ENCODE measurements at regions not wholly inside any gene's neighbourhood (a gene's known extent, or its start where the extent isn't known, plus 50 kb on each side); places are given as distances from the start of the nearest gene placed in this dataset.
"Not testable (repeated sequence)": the region's sequence is repeated elsewhere in the genome, so short reads cannot be mapped to it uniquely, and the experiment has no call there.

DNA sequence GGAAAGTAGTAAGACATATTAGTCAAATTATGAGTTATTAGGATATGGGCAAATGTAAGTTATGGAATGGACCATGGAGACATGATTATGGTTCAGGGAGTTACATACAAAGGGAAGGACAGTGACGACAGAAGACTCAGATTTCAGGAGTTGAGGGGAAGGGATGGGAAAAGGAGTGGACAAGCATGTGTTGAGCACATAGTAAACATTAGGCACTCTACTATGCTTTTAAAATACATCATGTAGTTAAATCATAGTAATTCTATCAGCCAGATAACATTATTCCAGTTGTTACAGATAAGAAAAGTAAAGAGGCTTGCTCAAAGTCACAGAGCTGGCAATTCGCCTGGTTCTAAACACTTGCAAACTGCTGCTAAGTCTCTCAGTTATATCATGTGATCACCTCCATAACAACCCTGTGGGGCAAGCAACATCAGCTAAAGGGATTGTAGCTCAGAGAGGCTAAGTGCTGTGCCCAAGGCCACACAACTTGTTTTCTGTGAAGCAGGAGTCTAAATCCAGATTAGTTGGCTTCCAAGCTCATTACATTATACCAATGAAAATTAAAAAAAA, 115.2 kb upstream of the MDFIC start:
- DNase-seq (ENCODE audit: low read depth): no peak

DNA sequence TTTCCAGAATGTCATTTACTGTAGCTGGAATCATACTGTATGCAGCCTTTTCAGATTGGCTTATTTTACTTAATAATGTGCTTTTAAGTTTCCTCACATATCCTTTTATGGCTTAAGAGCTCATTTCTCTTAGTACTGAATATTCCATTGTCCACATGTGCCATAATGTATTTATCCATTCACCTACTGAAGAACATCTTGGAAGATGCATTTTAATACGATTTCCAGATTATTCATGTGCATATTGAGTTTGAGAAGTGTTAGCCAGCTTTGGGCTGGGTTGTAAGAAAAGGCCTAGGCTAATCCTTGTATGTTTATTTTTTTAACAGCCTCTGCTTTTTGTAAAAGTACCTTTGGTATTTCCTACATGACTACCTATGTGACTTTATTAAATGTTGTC, 109.3 kb upstream of the MDFIC start:
- DNase-seq (ENCODE audit: low read depth): no peak

DNA sequence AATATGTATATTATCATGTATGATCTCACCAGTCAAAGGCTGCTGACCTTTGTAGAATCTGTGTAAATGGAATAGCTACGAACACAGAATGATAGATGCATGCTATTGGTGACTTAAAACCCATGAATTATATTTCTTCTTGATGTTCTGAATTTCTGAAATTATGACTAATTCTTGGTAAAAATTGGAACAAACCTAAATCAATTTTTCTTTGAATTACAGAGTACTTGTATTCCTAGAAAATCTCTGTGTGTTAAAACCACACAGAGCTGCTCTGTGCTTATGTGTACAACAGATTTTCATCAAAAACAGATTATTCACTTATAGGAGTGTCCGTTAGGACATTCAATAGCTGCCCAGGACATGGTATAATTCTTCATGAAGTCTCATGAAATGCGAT, 108.3 kb upstream of the MDFIC start:
- no peak for DNase-seq (ENCODE audit: low read depth)

DNA sequence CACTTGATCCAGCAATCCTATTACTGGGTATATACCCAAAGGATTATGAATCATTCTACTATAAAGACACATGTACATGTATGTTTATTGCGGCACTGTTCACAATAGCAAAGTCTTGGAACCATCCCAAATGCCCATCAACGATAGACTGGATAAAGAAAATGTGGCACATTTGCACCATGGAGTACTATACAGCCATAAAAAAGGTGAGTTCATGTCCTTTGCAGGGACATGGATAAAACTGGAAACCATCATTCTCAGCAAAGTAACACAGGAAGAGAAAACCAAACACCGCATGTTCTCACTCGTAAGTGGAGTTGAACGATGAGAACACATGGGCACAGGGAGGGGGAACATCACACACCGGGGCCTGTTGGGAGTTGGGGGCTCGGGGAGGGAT, 104.9 kb upstream of the MDFIC start:
- DNase-seq (ENCODE audit: low read depth): not testable (repeated sequence)

DNA sequence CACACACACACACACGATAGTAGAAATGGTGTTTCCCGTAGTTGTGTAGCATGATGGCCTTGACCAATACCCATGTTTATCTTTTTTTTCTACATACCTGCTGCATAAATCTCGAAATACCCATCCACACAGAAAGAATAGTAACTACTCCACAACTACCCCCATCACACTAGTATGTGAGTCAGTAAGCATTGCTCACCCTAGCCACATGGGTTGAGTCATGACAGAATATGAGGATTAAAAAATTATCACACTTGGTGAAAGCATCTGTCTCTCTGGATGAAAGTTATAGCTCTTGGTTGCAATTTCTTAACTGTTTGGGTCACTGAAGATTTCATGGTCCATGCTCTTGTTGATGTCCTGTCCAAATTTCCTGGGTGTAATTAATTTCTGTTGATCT, 103.4 kb upstream of the MDFIC start:
- DNase-seq (ENCODE audit: low read depth): no peak

DNA sequence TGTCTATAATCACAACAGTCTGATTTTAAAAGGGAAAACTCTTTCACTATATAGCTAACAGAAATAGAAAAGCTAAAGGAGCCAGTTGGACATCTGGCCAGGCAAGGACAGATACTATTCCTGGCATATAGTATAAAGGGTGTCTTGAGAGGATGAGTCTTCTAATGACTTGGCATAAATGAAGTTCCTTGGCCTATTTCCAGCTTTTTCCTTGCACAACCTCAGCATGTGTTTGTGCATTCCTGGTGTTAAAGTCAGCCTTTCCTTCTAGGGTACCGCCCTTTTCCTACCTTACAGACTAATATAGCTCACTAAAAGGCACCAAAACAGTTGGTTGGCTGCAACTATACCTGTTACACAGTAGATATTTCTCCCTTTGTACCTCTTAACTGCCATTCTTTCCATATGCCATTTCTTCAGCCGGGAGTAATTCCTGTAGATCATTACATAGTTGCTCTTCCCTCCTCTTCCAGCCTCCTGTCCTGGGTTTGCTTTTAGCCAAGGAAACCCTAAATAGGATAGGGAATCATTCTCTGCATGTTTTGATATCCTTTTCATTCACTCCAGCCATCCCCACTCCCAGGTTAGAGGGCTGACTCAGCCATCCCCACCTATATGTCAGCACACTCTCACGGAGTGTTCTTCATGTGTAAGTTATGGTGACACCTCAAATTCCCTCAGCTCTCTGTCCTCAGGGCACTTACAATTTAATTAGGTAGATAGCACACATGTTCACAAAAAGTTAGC, 102.1 kb upstream of the MDFIC start:
- peak; percentile 87 for DNase-seq (ENCODE audit: low read depth)

DNA sequence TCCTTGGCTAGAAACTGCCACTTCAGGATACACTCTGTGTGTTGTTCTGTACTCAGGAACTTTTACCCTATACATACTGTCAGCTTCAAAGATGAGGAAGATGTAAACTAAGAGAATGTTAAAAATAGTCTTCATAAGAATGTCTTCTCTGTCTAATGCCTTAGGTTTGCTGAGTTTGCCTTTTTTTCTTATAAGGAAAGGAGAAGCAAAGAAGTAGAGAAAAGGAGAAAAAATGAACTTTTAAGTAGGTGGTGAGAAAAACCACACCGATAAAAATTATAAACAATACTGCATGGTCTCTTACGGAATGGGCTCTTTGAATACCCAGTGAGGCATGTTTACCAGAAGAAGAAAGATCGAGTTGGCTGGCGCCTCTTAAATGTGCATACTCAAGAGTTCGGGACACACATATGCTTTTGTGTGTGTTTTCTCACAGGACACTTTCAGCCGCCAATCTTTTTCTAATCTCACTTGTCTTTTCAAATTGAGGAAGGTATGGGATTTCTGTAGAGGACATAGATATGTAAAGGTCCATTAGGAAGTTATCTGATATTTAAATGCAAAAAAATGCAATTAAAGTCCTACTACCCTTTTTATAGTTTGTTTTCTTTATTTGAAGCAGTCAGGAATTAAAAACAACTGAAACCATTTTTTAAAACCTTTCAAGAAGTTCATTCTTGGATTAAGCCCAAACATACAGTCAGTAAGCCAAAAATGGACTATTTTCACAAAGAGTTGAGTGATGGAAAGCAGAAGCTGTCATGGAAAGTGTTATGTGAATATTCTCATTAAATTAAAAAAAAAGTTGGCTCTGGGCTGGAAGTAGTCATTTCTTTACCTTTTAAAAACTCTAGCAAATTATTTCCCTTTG, 100.6 kb upstream of the MDFIC start:
- DNase-seq (ENCODE audit: low read depth): no peak

DNA sequence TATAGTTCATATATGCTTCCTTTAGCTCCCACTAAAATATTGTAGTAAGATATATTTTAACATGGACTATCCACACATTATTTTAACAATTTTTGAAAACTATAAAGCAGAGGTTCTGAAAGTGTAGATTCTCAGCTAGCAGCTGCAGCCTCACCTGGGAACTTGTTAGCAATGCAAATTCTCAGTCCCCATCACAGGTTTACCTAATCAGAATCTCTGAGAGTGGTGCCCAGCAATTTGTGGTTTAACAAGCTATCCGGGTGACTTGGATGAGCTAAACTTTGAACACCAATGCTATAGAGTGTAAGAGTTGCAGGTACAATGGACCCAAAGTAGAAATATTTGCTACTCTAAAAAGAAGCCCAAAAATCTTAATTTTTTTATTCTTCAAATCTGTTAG, 99.8 kb upstream of the MDFIC start:
- no peak for DNase-seq (ENCODE audit: low read depth)

DNA sequence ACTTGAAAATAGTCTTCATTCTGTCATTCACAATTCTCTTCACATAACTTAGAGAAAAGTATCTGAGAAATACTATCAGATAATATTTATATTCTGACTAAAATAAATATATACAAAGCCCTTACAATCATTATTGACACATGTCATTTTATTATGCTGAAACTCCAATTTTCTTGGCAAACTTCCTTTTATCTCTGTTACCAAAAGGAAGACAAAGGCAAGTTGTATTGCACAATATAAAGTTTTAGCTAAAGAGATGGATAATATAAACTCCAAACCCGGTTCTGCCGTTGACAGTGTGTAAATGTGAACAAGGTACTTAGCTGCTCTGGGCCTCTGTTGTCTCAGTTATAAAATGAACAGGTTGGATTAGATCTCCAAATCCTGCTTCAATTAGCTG, 99.0 kb upstream of the MDFIC start:
- DNase-seq (ENCODE audit: low read depth): no peak

DNA sequence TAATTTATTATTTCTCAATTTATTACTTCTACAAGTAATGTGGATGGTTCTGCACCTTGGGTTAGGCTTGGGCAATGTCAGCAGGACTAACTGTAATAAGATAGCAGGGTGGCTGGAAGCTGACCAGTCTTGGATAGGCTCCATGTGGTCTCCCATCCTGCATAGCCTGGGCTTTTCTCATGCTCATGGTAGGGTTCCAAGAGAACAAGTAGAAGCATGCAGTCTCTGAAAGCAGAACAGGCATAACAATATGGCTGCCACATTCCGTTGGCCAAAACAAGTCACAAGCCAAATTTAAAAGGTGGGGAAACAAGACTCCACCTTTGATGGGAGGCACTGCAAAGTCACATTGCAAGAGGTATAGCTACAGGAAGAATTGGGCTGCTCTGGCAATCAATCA, 98.6 kb upstream of the MDFIC start:
- no peak for DNase-seq (ENCODE audit: low read depth)

DNA sequence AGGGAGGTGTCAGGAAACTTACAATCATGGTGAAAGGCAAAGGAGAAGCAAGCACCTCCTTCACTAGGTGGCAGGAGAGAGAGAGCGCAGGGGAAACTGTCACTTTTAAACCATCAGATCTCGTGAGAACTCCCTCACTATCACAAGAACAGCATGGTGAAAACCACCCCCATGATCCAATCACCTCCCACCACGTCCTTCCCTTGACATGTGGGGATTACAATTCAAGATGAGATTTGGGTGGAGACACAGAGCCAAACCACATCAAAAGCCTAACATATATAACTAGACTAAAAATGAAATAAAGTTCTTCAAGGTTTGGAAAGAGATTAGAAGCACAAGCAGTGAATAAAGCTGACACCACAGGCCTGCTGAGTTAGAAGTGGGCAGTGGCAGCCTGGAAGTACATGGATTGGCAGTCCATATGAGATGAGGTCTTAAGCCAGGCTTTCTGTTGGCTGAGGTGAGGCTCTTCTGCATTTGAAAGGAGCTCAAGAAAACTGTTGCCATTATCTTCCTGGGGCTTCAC, 96.4 kb upstream of the MDFIC start:
- DNase-seq (ENCODE audit: low read depth): no peak

DNA sequence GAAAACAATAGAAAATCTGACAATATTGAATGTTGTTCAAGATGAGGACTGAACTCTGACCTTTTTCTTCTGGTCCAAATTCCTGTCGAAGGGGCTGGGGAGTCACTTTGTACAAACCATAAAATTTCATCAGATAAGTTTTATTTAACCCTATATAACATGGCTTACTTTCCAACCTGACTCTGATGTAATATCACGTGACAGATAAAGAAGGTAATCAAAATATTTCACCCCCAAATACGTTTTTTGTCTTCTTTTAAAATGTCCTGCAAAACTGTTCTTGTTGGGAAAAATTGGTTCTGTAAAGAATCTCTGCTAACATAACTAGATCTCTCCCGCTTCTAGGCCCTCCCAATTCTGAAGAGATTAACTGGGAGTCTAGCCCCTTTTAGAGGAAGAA, 90.9 kb upstream of the MDFIC start:
- DNase-seq (ENCODE audit: low read depth): no peak

DNA sequence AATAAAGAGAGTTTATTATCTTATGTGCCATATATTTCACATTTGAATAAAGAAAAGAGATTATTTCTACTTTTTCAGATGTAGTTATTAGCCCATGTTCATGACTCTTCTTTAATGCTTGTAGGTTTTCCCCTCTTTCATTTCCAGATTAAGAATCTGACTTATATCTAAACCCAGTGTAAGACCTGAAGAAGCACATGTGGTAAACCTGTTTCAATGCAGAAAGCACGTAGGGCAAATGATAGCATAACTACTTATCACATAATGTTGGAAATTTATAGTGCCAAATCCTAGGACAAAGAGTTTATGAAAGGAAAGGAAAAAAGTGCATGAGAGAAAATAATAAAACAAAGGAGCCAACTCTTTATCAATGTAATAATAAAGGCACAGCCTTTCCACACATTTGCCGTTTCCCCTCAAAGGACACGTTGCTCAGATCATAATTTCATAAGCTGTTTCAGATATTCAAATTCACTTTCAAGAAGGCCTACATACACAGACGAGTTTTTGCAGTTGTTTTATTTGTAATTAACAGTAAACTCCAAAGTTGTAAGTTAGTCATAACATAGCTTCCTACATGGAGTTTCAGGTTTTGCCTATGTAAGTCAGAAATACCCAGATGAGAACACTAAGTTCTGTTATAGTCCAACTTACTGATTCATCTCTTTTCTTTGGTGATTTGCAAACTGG, 88.8 kb upstream of the MDFIC start:
- DNase-seq (ENCODE audit: low read depth): no peak

DNA sequence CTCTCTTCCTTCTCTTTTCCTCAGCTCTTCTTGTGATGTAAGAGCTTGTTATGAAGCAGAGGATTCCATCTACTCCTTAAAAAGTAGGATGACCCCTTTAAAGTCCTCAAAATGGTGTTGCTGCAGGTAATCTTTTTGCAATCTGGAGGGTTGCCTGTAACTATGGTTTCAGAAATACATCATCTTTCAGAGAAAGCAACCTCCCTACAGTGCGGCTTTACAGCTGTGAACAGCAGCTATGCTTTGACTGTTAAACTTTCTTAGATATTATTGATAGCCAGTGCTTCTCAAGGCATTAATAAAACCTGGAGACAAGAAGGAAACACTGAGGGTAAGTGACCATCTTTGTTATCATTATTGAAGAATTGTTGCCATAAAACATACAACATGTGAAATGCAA, 86.6 kb upstream of the MDFIC start:
- DNase-seq (ENCODE audit: low read depth): no peak

DNA sequence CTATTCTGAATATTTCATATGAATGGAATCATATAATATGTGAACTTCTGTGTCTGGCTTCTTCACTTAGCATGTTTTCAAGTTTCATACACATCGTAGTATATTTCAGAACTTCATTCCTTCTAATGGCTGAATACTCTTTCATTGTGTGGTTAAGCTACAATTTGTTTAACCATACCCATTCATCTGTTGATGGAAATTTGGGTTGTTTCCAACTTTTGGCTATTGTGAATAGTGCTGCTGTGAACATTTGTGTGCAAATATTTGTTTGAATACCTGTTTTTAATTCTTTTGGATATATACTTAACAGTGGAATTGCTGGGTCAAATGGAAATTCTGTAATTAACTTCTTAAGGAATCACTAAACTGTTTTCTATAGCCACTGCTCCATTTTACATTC, 86.0 kb upstream of the MDFIC start:
- DNase-seq (ENCODE audit: low read depth): no peak

DNA sequence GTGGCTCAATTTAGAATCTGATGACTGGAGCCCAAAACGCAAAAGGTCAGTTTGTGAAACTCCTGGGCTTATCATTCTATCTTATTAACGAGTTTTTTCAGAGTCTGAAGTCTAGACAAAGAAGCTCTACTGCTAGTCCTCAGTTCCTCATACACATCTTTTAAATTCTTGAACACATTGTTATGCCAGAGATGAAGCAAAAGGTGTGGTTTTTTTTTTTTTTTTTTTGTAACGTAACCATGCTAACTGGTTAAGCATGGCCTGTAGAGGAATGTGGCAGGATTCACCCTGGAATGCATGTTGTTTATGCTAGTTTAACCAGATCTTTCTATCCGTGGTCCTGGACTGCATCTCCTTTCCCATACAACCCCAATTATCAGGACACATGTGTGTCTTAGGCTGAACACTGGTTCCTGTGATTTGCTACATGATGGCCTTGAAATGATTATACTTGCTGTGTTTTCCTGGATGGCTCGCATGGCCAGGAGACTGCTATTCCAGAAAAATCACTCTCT, 79.3 kb upstream of the MDFIC start:
- no peak for DNase-seq (ENCODE audit: low read depth)

DNA sequence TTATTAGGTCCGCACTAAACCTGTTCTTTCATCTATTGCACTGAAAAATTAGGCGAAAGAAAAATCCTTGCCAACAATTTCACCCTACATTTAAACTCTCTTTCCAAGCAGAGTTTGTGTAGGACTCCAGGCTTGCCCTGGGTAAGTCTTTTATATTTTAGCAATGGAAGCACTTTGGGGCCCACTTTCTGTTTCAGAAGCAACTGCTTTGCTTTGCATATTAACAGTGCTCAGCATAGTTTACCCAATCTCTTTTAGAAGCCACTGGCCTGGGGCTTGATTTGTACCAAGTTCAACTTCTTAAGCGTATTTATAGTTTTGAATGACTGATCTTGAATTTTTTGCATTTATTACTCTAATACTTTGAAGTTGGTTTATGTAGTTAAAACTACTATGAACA, 78.8 kb upstream of the MDFIC start:
- DNase-seq (ENCODE audit: low read depth): no peak

DNA sequence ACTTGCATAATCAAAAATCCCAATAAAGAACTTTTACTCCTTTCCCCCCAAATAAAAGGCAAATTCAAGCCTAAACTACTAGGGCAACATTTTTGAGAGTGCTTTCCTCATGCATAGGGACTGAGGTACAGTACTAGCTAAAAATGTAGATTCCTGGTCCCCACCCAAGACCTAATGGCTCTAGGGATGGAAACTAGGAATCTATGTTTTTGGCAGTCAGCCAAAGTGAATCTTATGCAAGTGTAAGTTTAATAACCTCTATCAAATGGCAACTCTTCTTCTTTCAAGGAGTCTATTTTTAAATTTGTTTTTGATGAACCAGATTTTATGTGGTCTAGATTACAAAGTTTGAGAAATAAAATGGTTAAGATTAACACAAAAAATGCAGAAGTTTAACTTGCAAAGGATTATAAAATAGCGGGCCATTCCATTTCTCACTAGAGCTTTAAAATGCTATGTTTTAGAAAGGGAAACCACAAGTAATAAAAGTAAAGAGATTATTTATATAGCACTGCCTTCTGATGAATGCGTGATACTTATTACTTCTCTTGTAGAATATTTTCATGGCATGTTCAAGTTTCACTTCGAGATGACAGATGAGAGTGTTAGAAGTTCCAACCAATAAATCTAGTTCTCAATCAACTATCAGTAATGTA, 70.4 kb upstream of the MDFIC start:
- no peak for DNase-seq (ENCODE audit: low read depth)

DNA sequence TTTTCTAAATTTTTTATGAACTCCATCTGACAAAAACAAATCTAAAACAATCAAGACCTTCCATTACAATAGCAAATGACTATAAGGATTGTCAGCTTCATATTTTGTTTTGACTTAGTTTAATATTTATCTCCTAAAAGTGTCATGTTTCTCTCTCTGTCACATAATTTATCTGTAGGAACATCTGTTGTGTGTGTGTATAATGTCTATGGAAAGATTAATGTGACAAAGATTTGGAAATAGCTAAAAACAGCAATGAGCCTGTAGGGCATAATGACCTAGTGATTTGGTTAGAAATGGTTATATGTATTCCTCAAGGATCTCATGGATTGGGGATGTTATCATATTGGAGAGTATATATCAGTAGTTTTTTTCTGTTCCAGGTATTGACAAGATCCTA, 69.6 kb upstream of the MDFIC start:
- no peak for DNase-seq (ENCODE audit: low read depth)

DNA sequence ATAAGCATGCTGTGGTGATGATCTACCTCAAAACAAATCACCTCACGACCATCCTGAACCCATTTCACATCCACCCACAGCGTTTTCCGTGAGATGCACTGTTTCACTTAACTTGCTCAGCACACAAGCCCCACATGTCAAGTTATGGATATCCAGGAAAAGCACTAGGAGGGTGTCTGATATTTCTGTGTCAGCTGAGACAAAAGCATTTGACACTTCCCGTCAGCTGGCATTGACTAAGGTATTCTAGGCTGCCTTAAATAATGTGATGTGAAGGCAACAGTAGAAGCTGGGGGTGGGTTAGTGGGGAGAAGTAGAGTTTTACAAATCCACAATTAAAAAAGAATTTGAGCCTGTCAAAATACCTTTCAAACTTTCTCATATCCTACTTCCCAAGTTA, 68.7 kb upstream of the MDFIC start:
- no peak for DNase-seq (ENCODE audit: low read depth)

DNA sequence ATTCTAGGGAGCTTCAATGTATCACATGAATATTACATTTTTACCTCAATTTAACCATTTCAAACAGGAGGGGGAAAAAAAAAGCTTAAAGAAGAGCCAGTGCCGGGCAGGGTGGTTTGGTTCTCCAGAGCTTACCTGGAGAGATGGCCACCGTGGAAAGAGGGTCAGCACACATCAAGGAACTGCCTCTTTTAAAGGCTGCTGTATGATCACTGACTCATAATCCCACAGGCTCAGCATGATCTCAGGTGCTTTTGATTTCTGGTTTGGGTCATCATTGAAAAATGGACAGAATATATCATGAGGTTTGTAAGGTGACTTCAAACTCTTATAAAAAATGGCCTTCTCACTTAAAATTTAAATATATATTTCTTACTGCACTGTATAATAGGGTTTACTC, 67.5 kb upstream of the MDFIC start:
- no peak for DNase-seq (ENCODE audit: low read depth)

DNA sequence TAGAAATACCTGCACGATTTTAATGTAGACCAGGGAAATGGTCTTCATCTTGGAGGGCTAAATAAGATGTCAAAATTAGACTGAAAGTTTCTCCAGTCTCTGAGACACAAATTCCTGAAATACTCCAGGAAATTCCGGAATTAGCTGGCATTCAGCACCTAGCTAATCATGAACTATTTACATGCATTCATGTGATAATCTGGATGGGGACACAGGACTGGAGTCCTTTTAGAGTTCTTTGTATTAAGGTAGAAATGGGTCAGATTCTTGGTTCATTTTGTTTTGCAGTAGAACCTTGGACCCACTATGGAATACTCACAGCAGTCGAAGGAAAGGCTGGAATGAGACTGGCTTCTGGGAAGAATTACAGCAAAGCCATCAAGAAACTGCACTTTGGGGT, 65.3 kb upstream of the MDFIC start:
- no peak for DNase-seq (ENCODE audit: low read depth)

Measured in HS-27A (cell line).